ENCODE measurements at regions not wholly inside any gene's neighbourhood (a gene's known extent, or its start where the extent isn't known, plus 50 kb on each side); places are given as distances from the start of the nearest gene placed in this dataset.

GRCh38 chr1:212211371-212211770, 73.8 kb upstream of the PPP2R5A start:
- TF ChIP-seq EZH2 (IDR thresholded peaks at IDR 0.05; ENCODE audit: low read depth, unreplicated experiment) (no peak), CTCF (conservative IDR thresholded peaks at IDR 0.05; ENCODE audit: low read depth in 2 of 2) (no peak), POLR2AphosphoS5 (IDR thresholded peaks at IDR 0.05; ENCODE audit: low read depth) (no peak)
